K562 (cell line): ENCODE measurements at regions not wholly inside any gene's neighbourhood (a gene's known extent, or its start where the extent isn't known, plus 50 kb on each side); places are given as distances from the start of the nearest gene placed in this dataset.

Experiments
- ATAC-seq: fragments of 200-7000 bp; cut with Tn5 transposase; 3 replicates; pipeline ENCODE4 v1.9.1; 2020; ENCODE audit warnings: moderate library complexity
- BruUV-seq: library from RNA; stranded (reverse); fragments of 400-500 nt; replicated peaks from 2 replicates; lab custom pipeline; 2021; lab: Mats Ljungman, UMichigan
- CTCF ChIA-PET: fragments of 300-600 bp; formaldehyde crosslinking; extraction: SDS; loops from one replicate; lab custom pipeline; 2021; ENCODE audit warnings: low intra/inter-chr PET ratio; lab: Yijun Ruan, JAX
- POLR2A ChIA-PET: fragments of 300-600, 350-650 bp; sonication (Branson Sonifier 250); formaldehyde crosslinking; extraction: SDS; loops from one replicate; lab custom pipeline; 2021; ENCODE audit warnings: antibody characterized with exemption, inconsistent platforms; lab: Yijun Ruan, JAX
- DNase-seq, 4 experiments: peaks; one replicate each; pipeline versions ENCODE4 v3.0.0 to v3.0.0-alpha.2; 2011 to 2018; ENCODE audit warnings: low spot score in 3 of 4, mixed read lengths in 3 of 4; ENCODE audit errors: extremely low read depth in 1 of 4
- FAIRE-seq: peaks from 2 replicates; lab custom pipeline; 2011; peaks lifted over from hg19 to GRCh38; lab: Jason Lieb, UNC
- H2AFZ ChIP-seq: 2 replicates; pipeline ENCODE4 v1.6.0; 2011; ENCODE audit warnings: low read depth, low read length, control low read depth, inconsistent platforms
- H3K27ac ChIP-seq: fragments of 200-600 bp; 3 replicates; pipeline ENCODE4 v1.8.0; 2011; ENCODE audit warnings: low read depth, mild to moderate bottlenecking, control low read depth, inconsistent platforms, low read length, moderate library complexity, mixed read lengths; ENCODE audit errors: extremely low read depth
- H3K27me3 ChIP-seq, 2 experiments: fragments of 300-600 bp in 1 of 2; 2 replicates in 1 of 2; 3 replicates in 1 of 2; pipeline versions ENCODE4 v1.6.0 to v1.8.0; 2011; ENCODE audit warnings: inconsistent platforms in 2 of 2, low read length in 2 of 2, mild to moderate bottlenecking in 1 of 2, mixed read lengths in 1 of 2, moderate library complexity in 1 of 2; ENCODE audit not compliant: control insufficient read depth in 2 of 2, insufficient read depth in 2 of 2
- H3K36me3 ChIP-seq: fragments of 300-600 bp; 3 replicates; pipeline ENCODE4 v1.8.0; 2011; ENCODE audit warnings: mild to moderate bottlenecking, low read length, inconsistent platforms; ENCODE audit not compliant: control insufficient read depth, insufficient read depth
- H3K4me1 ChIP-seq, 2 experiments: fragments of 200-600 bp in 1 of 2; replicated peaks in 1 of 2; 2 replicates in 1 of 2; 3 replicates in 1 of 2; pipeline versions ENCODE4 v1.5.1 to v1.8.0; 2011; ENCODE audit warnings: inconsistent platforms in 2 of 2, low read length in 2 of 2, mild to moderate bottlenecking in 1 of 2, mixed read lengths in 1 of 2, moderate library complexity in 1 of 2; ENCODE audit not compliant: control insufficient read depth in 2 of 2, insufficient read depth in 2 of 2
- H3K4me2 ChIP-seq: 2 replicates; pipeline ENCODE4 v1.6.1; 2011; ENCODE audit warnings: low read length, control low read depth, inconsistent platforms, mixed read lengths; ENCODE audit not compliant: insufficient read depth
- H3K4me3 ChIP-seq: fragments of 200-600 bp; sonication (generic), shearing (Covaris generic); 2 replicates; pipeline ENCODE4 v1.5.1; 2016; ENCODE audit warnings: control low read depth, inconsistent platforms
- H3K79me2 ChIP-seq: fragments of 200-600 bp; 3 replicates; pipeline ENCODE4 v1.8.0; 2011; ENCODE audit warnings: low read length, inconsistent platforms; ENCODE audit not compliant: control insufficient read depth, insufficient read depth
- H3K9ac ChIP-seq, 2 experiments: 2 replicates each; pipeline versions ENCODE4 v1.6.0 to v1.6.1; 2011; ENCODE audit warnings: low read depth in 2 of 2, low read length in 2 of 2, control low read depth in 1 of 2, inconsistent platforms in 1 of 2, mild to moderate bottlenecking in 1 of 2, mixed read lengths in 1 of 2; ENCODE audit not compliant: insufficient read depth in 1 of 2
- H3K9me1 ChIP-seq: one replicate; pipeline ENCODE4 v1.6.0; 2011; ENCODE audit warnings: inconsistent platforms, mild to moderate bottlenecking, low read length, moderate library complexity; ENCODE audit not compliant: control insufficient read depth, insufficient read depth
- H3K9me3 ChIP-seq: replicated peaks from 2 replicates; pipeline ENCODE4 v1.5.1; 2011; ENCODE audit warnings: low read depth, low read length, inconsistent platforms; ENCODE audit not compliant: control insufficient read depth, insufficient read depth
- H4K20me1 ChIP-seq: replicated peaks from 2 replicates; pipeline ENCODE4 v1.6.1; 2011; ENCODE audit warnings: low read length, inconsistent platforms, mixed read lengths; ENCODE audit not compliant: control insufficient read depth, insufficient read depth
- CCNT2 ChIP-seq: IDR thresholded peaks from 2 replicates; pipeline ENCODE4 v1.6.1; 2011; ENCODE audit warnings: borderline replicate concordance, low read depth, mild to moderate bottlenecking, moderate library complexity, mixed read lengths, low read length; ENCODE audit not compliant: insufficient read length; ENCODE audit errors: extremely low read depth
- ETV6 ChIP-seq, 3 experiments: fragments of 150-350 bp in 1 of 3; sonication (generic) in 1 of 3; formaldehyde crosslinking in 1 of 3; IDR thresholded peaks; 2 replicates each; pipeline versions ENCODE4 v1.6.1 to v1.8.0; 2014 to 2022; ENCODE audit warnings: borderline replicate concordance in 2 of 3, low read depth in 2 of 3, antibody characterized with exemption in 1 of 3, low read length in 1 of 3, mild to moderate bottlenecking in 1 of 3, missing genetic modification reagents in 1 of 3
- NKRF ChIP-seq: fragments of 450-650 bp; IDR thresholded peaks from 2 replicates; pipeline ENCODE4 v1.6.1; 2016; ENCODE audit warnings: borderline replicate concordance
- NR2F6 ChIP-seq: fragments of 450-650 bp; formaldehyde crosslinking; IDR thresholded peaks from 2 replicates; pipeline ENCODE4 v1.4.0; 2020; ENCODE audit warnings: mild to moderate bottlenecking
- SMC3 ChIP-seq: conservative IDR thresholded peaks from 2 replicates; pipeline ENCODE4 v1.6.1; 2011; ENCODE audit warnings: low read depth, low read length, improper control_type of control experiment; ENCODE audit not compliant: insufficient read depth
- ZNF224 ChIP-seq: sonication (generic); formaldehyde crosslinking; IDR thresholded peaks from 2 replicates; pipeline ENCODE4 v1.8.0; 2022; ENCODE audit warnings: mild to moderate bottlenecking, missing genetic modification reagents
- WGBS: fragments of 100-300 bp; shearing (Covaris generic); methylation state at CpG from one replicate; pipeline ENCODE4 v1.1.6; 2016; ENCODE audit warnings: low coverage, mixed read lengths; ENCODE audit not compliant: insufficient coverage; ENCODE audit errors: missing lambda C conversion rate; 5-methylcytosine and 5-hydroxymethylcytosine counted together
- in situ Hi-C: fragments of 300-500 bp; cut with MboI; formaldehyde crosslinking; loops from 4 replicates; pipeline ENCODE4 v1.15.0; 2018; ENCODE audit warnings: inconsistent platforms, mixed read lengths
- intact Hi-C: fragments of 100-400 bp; cut with micrococcal nuclease; formaldehyde crosslinking; loops from 2 replicates; pipeline ENCODE4 v1.14.2; 2022

DNA sequence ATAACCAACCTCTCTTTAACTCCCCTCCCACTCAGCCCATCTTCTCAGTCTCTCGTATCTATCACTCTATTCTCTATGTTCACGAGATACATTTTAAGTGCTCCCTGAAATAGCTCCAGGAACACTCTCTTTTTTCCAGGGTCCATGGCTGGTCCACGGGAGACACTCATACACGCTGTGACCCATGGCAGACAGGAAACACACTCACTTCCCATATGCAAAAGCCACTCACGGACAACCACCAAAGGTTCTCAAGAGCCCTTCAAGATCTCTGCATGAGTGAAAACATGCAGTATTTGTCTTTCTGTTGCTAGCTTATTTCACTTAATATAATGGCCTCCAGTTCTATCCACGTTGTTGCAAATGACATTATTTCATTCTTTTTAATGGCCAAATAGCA, 71.4 kb upstream of the PCSK2 start:
- BruUV-seq = no TSS peak
- H3K27ac ChIP-seq = no peak overlapping the region
- ChIA-PET CTCF (no interaction called here), POLR2A (no interaction called here)
- TF ChIP-seq ZNF224 (no peak), ETV6 (IDR thresholded peaks at IDR 0.05; ENCODE audit: borderline replicate concordance in 1 of 2, low read depth in 2 of 2, low read length in 1 of 2) (no peak), ETV6 (CRISPR knock-in tag; IDR thresholded peaks at IDR 0.05; ENCODE audit: borderline replicate concordance) (no peak), NR2F6 (no peak), NKRF (no peak), SMC3 (no peak), CCNT2 (no peak)
- no peaks in the 10 kb centered on the region for H3K79me2 ChIP-seq
- in situ Hi-C loops (no loop called here), intact Hi-C loops (no loop called here)
- no peak for FAIRE-seq
- WGBS = 0% methylated on average over 6 of the region's 6 CpGs
- no peak overlapping the region for H3K4me3 ChIP-seq
- H3K27me3 ChIP-seq = no peaks in the 10 kb centered on the region
- no peaks in the 10 kb centered on the region for H3K9me1 ChIP-seq
- no peaks in the 10 kb centered on the region for H3K9me3 ChIP-seq
- ATAC-seq = no peak
- no peak overlapping the region for H3K4me2 ChIP-seq
- H4K20me1 ChIP-seq = no peaks in the 10 kb centered on the region
- no peak overlapping the region for H2AFZ ChIP-seq
- H3K4me1 ChIP-seq = no peaks in the 10 kb centered on the region
- H3K9ac ChIP-seq = no peak overlapping the region
- H3K36me3 ChIP-seq = no peaks in the 10 kb centered on the region
- no peak for DNase-seq
